ENCODE measurements at regions not wholly inside any gene's neighbourhood (a gene's known extent, or its start where the extent isn't known, plus 50 kb on each side); places are given as distances from the start of the nearest gene placed in this dataset.

- Mint-ChIP-seq H3K36me3 (ENCODE audit: insufficient read depth in 2 of 2) (peaks cover 8 to 10% of the 10 kb centered on the region in 2 donors), H3K27ac (peak overlapping the region; percentile 78), H3K4me3 (peak overlapping the region in 1 of 2 donors; percentile 88), H3K4me1 (ENCODE audit: low read depth) (peaks cover 77% of the 10 kb centered on the region), H3K27me3 (ENCODE audit: low read depth) (no peaks in the 10 kb centered on the region), H3K9me3 (peaks cover 0 to 7% of the 10 kb centered on the region in 2 donors)
- no peak for DNase-seq
- no peak for ATAC-seq (replicated peaks in 1 of 2)
Measured at GRCh38 chr2:144235050-144235449, 284.9 kb downstream of the ZEB2 start.

- no peak for DNase-seq
- Mint-ChIP-seq H3K4me3 (peak overlapping the region; percentile 47 to 88), H3K36me3 (ENCODE audit: insufficient read depth in 2 of 2) (peaks cover 8 to 10% of the 10 kb centered on the region in 2 donors), H3K27me3 (ENCODE audit: low read depth) (no peaks in the 10 kb centered on the region), H3K9me3 (peaks cover 0 to 7% of the 10 kb centered on the region in 2 donors), H3K27ac (peak overlapping the region; percentile 96), H3K4me1 (ENCODE audit: low read depth) (peaks cover 77% of the 10 kb centered on the region)
- peak; percentile 5 to 17 for ATAC-seq (replicated peaks in 1 of 2)
Measured at GRCh38 chr2:144234542-144234871, 285.4 kb downstream of the ZEB2 start.

- Mint-ChIP-seq H3K36me3 (ENCODE audit: insufficient read depth in 2 of 2) (peaks cover 8 to 13% of the 10 kb centered on the region in 2 donors), H3K9me3 (peaks cover 0 to 7% of the 10 kb centered on the region in 2 donors), H3K27me3 (ENCODE audit: low read depth) (no peaks in the 10 kb centered on the region), H3K4me3 (peak overlapping the region; percentile 52 to 88), H3K27ac (peak overlapping the region; percentile 96), H3K4me1 (ENCODE audit: low read depth) (peaks cover 75% of the 10 kb centered on the region)
- DNase-seq (no peak), ATAC-seq (replicated peaks in 1 of 2) (peak; percentile 70 to 78)
Measured at GRCh38 chr2:144233733-144234541, 286.0 kb downstream of the ZEB2 start.

- peaks cover 8 to 10% of the 10 kb centered on the region in 2 donors for H3K36me3 Mint-ChIP-seq (ENCODE audit: insufficient read depth in 2 of 2)
Measured at GRCh38 chr2:144233317-144233716, 286.6 kb downstream of the ZEB2 start.

GRCh38 chr2:144230448-144231085, 289.4 kb downstream of the ZEB2 start:
- H3K27me3 Mint-ChIP-seq (ENCODE audit: low read depth), result no peaks in the 10 kb centered on the region
- H3K27ac Mint-ChIP-seq, result peak overlapping the region; percentile 88
- H3K4me3 Mint-ChIP-seq, result peak overlapping the region; percentile 16 to 47
- ATAC-seq (replicated peaks in 1 of 2), result peak in 1 of 2 donors; percentile 21
- peaks cover 56% of the 10 kb centered on the region for H3K4me1 Mint-ChIP-seq (ENCODE audit: low read depth)
- no peak for DNase-seq
- peaks cover 5% of the 10 kb centered on the region in 2 donors for H3K36me3 Mint-ChIP-seq (ENCODE audit: insufficient read depth in 2 of 2)
- no peaks in the 10 kb centered on the region for H3K9me3 Mint-ChIP-seq

More at GRCh38 chr2:144233317-144233716, 286.6 kb downstream of the ZEB2 start:
- DNase-seq, result no peak
- peak overlapping the region; percentile 52 to 88 for H3K4me3 Mint-ChIP-seq
- peaks cover 68% of the 10 kb centered on the region for H3K4me1 Mint-ChIP-seq (ENCODE audit: low read depth)
- H3K27ac Mint-ChIP-seq, result peak overlapping the region; percentile 96
- H3K9me3 Mint-ChIP-seq, result peaks cover 0 to 3% of the 10 kb centered on the region in 2 donors
- H3K27me3 Mint-ChIP-seq (ENCODE audit: low read depth), result no peaks in the 10 kb centered on the region
- peak; percentile 29 to 47 for ATAC-seq (replicated peaks in 1 of 2)

GRCh38 chr2:144230033-144230432, 289.9 kb downstream of the ZEB2 start:
- Mint-ChIP-seq H3K9me3 (no peaks in the 10 kb centered on the region), H3K27me3 (ENCODE audit: low read depth) (no peaks in the 10 kb centered on the region), H3K27ac (peak overlapping the region; percentile 88), H3K36me3 (ENCODE audit: insufficient read depth in 2 of 2) (peaks cover 5 to 6% of the 10 kb centered on the region in 2 donors), H3K4me1 (ENCODE audit: low read depth) (peaks cover 55% of the 10 kb centered on the region), H3K4me3 (peak overlapping the region in 1 of 2 donors; percentile 43)
- no peak for DNase-seq
- no peak for ATAC-seq (replicated peaks in 1 of 2)

GRCh38 chr2:144229296-144229695, 290.6 kb downstream of the ZEB2 start:
- no peak overlapping the region for H3K4me3 Mint-ChIP-seq
- peaks cover 47% of the 10 kb centered on the region for H3K4me1 Mint-ChIP-seq (ENCODE audit: low read depth)

GRCh38 chr2:144227427-144228105, 292.4 kb downstream of the ZEB2 start:
- H3K4me1 Mint-ChIP-seq (ENCODE audit: low read depth), result peaks cover 30% of the 10 kb centered on the region
- H3K27me3 Mint-ChIP-seq (ENCODE audit: low read depth), result no peaks in the 10 kb centered on the region

More at GRCh38 chr2:144229296-144229695, 290.6 kb downstream of the ZEB2 start:
- H3K27ac Mint-ChIP-seq, result peak overlapping the region; percentile 27
- DNase-seq (no peak), ATAC-seq (replicated peaks in 1 of 2) (no peak)
- no peaks in the 10 kb centered on the region for H3K27me3 Mint-ChIP-seq (ENCODE audit: low read depth)
- no peaks in the 10 kb centered on the region for H3K9me3 Mint-ChIP-seq
- H3K36me3 Mint-ChIP-seq (ENCODE audit: insufficient read depth in 2 of 2), result peaks cover 2 to 5% of the 10 kb centered on the region in 2 donors

GRCh38 chr2:144225076-144225475, 294.8 kb downstream of the ZEB2 start:
- peaks cover 15% of the 10 kb centered on the region for H3K4me1 Mint-ChIP-seq (ENCODE audit: low read depth)
- H3K36me3 Mint-ChIP-seq (ENCODE audit: insufficient read depth in 2 of 2), result peaks cover 2 to 3% of the 10 kb centered on the region in 2 donors
- H3K27me3 Mint-ChIP-seq (ENCODE audit: low read depth), result no peaks in the 10 kb centered on the region
- no peaks in the 10 kb centered on the region for H3K9me3 Mint-ChIP-seq
- ATAC-seq (replicated peaks in 1 of 2) (no peak), DNase-seq (no peak)
- H3K27ac Mint-ChIP-seq, result no peak overlapping the region
- H3K4me3 Mint-ChIP-seq, result no peak overlapping the region

More at GRCh38 chr2:144227427-144228105, 292.4 kb downstream of the ZEB2 start:
- H3K27ac Mint-ChIP-seq, result peak overlapping the region; percentile 50
- H3K9me3 Mint-ChIP-seq, result no peaks in the 10 kb centered on the region
- DNase-seq, result no peak
- no peak overlapping the region for H3K4me3 Mint-ChIP-seq
- peaks cover 2 to 4% of the 10 kb centered on the region in 2 donors for H3K36me3 Mint-ChIP-seq (ENCODE audit: insufficient read depth in 2 of 2)
- no peak for ATAC-seq (replicated peaks in 1 of 2)

GRCh38 chr2:144224472-144224871, 295.4 kb downstream of the ZEB2 start:
- Mint-ChIP-seq H3K4me3 (no peak overlapping the region), H3K9me3 (no peaks in the 10 kb centered on the region), H3K27ac (no peak overlapping the region), H3K27me3 (ENCODE audit: low read depth) (no peaks in the 10 kb centered on the region), H3K36me3 (ENCODE audit: insufficient read depth in 2 of 2) (peaks cover 2 to 3% of the 10 kb centered on the region in 2 donors), H3K4me1 (ENCODE audit: low read depth) (peaks cover 9% of the 10 kb centered on the region)
- ATAC-seq (replicated peaks in 1 of 2) (no peak), DNase-seq (no peak)

- Mint-ChIP-seq H3K27ac (no peak overlapping the region), H3K4me1 (ENCODE audit: low read depth) (peaks cover 14% of the 10 kb centered on the region), H3K9me3 (no peaks in the 10 kb centered on the region), H3K4me3 (no peak overlapping the region), H3K27me3 (ENCODE audit: low read depth) (no peaks in the 10 kb centered on the region), H3K36me3 (ENCODE audit: insufficient read depth in 2 of 2) (no peaks in the 10 kb centered on the region)
- ATAC-seq (replicated peaks in 1 of 2) (no peak), DNase-seq (no peak)
Measured at GRCh38 chr2:144219979-144220378, 299.9 kb downstream of the ZEB2 start.

GRCh38 chr2:144217853-144218633, 301.9 kb downstream of the ZEB2 start:
- ATAC-seq (replicated peaks in 1 of 2) (no peak), DNase-seq (no peak)
- Mint-ChIP-seq H3K4me3 (no peak overlapping the region), H3K9me3 (no peaks in the 10 kb centered on the region), H3K4me1 (ENCODE audit: low read depth) (peaks cover 31% of the 10 kb centered on the region), H3K27ac (no peak overlapping the region), H3K36me3 (ENCODE audit: insufficient read depth in 2 of 2) (no peaks in the 10 kb centered on the region), H3K27me3 (ENCODE audit: low read depth) (no peaks in the 10 kb centered on the region)
